Common myeloid progenitor, CD34-positive (primary cell): ENCODE measurements at regions not wholly inside any gene's neighbourhood (a gene's known extent, or its start where the extent isn't known, plus 50 kb on each side); places are given as distances from the start of the nearest gene placed in this dataset.

Experiments used
- CTCF ChIA-PET: fragments of 350-600 bp; sonication (Branson Sonifier 250); formaldehyde crosslinking; loops from one replicate; lab custom pipeline; 2021; ENCODE audit warnings: antibody characterized with exemption; lab: Charles Lee
- POLR2A ChIA-PET: fragments of 350-600 bp; sonication (Branson Sonifier 250); formaldehyde crosslinking; loops from one replicate; lab custom pipeline; 2021; ENCODE audit warnings: antibody characterized with exemption; lab: Charles Lee
- DNase-seq, 3 donors: peaks; one replicate each; pipeline versions ENCODE4 v3.0.0 to v3.0.0-alpha.2; 2013
- H3K27ac ChIP-seq, 2 experiments: 1 replicate in 1 of 2; 2 replicates in 1 of 2; pipeline ENCODE4 v1.7.0; 2013; ENCODE audit warnings: inconsistent platforms in 2 of 2, low read length in 2 of 2, mild to moderate bottlenecking in 2 of 2, low read depth in 1 of 2, moderate library complexity in 1 of 2; ENCODE audit not compliant: severe bottlenecking in 2 of 2, insufficient read depth in 1 of 2, poor library complexity in 1 of 2
- H3K27me3 ChIP-seq, 5 experiments: replicated peaks in 2 of 5; 1 replicate in 3 of 5; 2 replicates in 2 of 5; pipeline versions ENCODE4 v1.6.1 to v1.7.0; 2013; ENCODE audit warnings: low read length in 4 of 5, mild to moderate bottlenecking in 2 of 5, moderate library complexity in 2 of 5, inconsistent platforms in 1 of 5; ENCODE audit not compliant: insufficient read depth in 5 of 5, control insufficient read depth in 4 of 5
- H3K36me3 ChIP-seq, 4 experiments: 1 replicate in 2 of 4; 2 replicates in 2 of 4; pipeline versions ENCODE4 v1.6.1 to v1.7.0; 2013; ENCODE audit warnings: low read length in 3 of 4, control low read depth in 1 of 4, mild to moderate bottlenecking in 1 of 4; ENCODE audit not compliant: control insufficient read depth in 4 of 4, insufficient read depth in 4 of 4
- H3K4me1 ChIP-seq, 4 experiments: 1 replicate in 3 of 4; 2 replicates in 1 of 4; pipeline versions ENCODE4 v1.6.1 to v1.7.1; 2013; ENCODE audit warnings: low read length in 3 of 4, mild to moderate bottlenecking in 3 of 4, control low read depth in 1 of 4, inconsistent platforms in 1 of 4, moderate library complexity in 1 of 4; ENCODE audit not compliant: control insufficient read depth in 4 of 4, insufficient read depth in 4 of 4; ENCODE audit errors: control extremely low read depth in 1 of 4
- H3K4me3 ChIP-seq, 7 experiments: 1 replicate in 4 of 7; 2 replicates in 3 of 7; pipeline versions ENCODE4 v1.5.1 to v1.7.0; 2013; ENCODE audit warnings: mild to moderate bottlenecking in 7 of 7, low read length in 6 of 7, moderate library complexity in 6 of 7, inconsistent platforms in 2 of 7, low read depth in 2 of 7, control low read depth in 1 of 7; ENCODE audit not compliant: insufficient read depth in 4 of 7, control insufficient read depth in 1 of 7; ENCODE audit errors: extremely low read depth in 1 of 7
- H3K9me3 ChIP-seq, 5 experiments: 1 replicate in 4 of 5; 2 replicates in 1 of 5; pipeline versions ENCODE4 v1.6.1 to v1.7.1; 2013; ENCODE audit warnings: low read length in 4 of 5, mild to moderate bottlenecking in 2 of 5, inconsistent platforms in 1 of 5, low read depth in 1 of 5, moderate library complexity in 1 of 5; ENCODE audit not compliant: control insufficient read depth in 4 of 5, insufficient read depth in 2 of 5; ENCODE audit errors: control extremely low read depth in 1 of 5
- WGBS: methylation state at CpG from one replicate; pipeline ENCODE4 v1.1.5; 2013; ENCODE audit not compliant: insufficient coverage; 5-methylcytosine and 5-hydroxymethylcytosine counted together

DNA sequence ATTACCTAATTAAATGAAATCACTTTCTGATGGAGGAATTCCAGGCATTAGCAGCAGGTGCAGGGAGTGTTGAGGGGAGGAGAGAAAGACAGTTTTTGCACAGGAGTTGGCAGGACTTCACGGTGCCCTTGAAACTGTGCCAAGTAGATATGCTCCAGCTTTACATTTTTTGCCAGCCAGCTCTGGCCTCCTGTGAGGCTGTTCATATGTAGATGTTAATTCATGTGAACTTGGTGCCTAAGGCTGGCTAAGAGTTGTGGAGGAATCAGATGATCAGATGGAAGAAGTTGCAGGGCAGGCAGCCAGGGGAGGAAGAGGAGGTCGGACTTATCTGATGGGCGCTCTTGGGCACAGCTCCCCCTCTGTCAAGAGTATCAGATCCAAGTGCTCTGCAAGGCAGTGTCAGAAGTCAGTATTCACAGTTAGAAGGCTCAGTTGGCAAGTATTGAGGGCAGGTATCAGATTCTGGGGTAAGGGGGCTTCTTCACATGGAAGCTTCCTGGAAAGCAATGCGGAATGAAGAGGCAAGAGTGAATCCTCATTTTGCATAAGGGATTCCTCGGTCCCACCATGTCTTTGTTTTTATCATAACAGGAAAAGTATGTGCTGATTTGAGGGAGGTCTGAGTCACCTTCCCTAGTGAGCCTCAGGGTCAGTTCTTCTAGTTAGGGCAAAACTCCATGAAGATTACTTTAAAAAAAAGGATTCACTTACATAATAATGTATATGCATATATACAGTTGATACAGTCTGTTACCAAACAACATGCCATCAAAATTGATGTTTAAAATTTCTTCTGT, 172.6 kb upstream of the UMPS start:
- ChIA-PET POLR2A (no interaction called here), CTCF (interaction anchor here (0.8 to 5.1 kb wide), 8 partner anchors 8 to 206 kb away, joined by 3 to 60 read pairs (median 8); no protein-coding TSS in a partner anchor)
- H3K4me3 ChIP-seq: no peak overlapping the region
- no peaks in the 10 kb centered on the region for H3K36me3 ChIP-seq
- 7% methylated on average over 3 of the region's 5 CpGs for WGBS
- peaks cover 0 to 24% (median 10%) of the 10 kb centered on the region in 5 experiments for H3K27me3 ChIP-seq
- H3K27ac ChIP-seq: no peak overlapping the region
- H3K4me1 ChIP-seq: peaks cover 0 to 5% (median 2%) of the 10 kb centered on the region in 4 experiments
- no peaks in the 10 kb centered on the region for H3K9me3 ChIP-seq
- DNase-seq: peak in 2 of 3 donors; percentile 12 to 33

DNA sequence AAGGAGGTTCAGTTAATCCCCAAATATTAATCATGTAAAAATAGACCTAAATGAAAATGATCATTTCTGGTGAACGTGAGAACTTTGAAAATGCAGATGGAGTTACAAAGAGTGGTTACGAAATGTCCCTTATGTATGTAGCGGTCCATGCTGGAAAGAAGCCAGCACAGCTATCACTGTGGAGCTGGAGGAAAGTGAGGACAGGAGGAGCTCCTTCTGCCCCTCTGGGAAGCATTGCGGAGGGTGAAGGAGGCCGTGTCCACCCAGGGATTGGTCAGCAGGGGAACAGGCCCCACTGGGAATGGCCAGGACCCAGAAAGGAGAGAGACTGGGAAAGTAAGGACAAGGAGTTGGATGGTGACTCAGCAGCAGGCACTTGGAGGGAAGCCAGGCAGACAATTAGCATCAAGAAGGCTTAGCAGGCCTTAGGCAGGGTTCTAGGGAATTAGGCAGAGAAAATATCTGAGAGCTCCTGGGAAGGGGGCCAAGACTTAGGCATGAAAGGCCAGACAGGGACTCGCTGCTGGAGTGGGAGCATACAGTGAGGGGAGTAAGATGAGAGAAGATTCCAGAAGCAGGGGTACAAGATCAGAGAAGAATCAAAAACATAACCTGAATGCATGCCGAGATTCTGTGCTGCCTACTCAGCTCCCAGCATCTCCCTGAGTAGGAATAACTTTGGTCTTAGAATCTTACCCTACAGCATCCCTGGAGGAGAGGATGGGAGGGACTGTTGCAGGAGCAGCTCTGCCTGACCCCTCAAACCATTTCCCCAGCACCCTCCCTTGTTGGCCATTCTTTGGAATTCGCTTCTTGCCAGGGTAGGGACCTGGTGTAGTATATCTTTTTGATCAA, 171.0 kb upstream of the UMPS start:
- Histone ChIP-seq H3K4me3 (no peak overlapping the region), H3K4me1 (peaks cover 0 to 5% (median 2%) of the 10 kb centered on the region in 4 experiments), H3K27me3 (peaks cover 0 to 11% (median 4%) of the 10 kb centered on the region in 5 experiments), H3K36me3 (no peaks in the 10 kb centered on the region), H3K27ac (no peak overlapping the region), H3K9me3 (no peaks in the 10 kb centered on the region)
- CTCF ChIA-PET: interaction anchor here (0.9 to 10.0 kb wide), 19 partner anchors 9 to 217 kb away, joined by 3 to 194 read pairs (median 4); no protein-coding TSS in a partner anchor
- peak in 1 of 3 donors; percentile 17 for DNase-seq
- WGBS: 76% methylated on average over 7 of the region's 8 CpGs
- POLR2A ChIA-PET: no interaction called here

DNA sequence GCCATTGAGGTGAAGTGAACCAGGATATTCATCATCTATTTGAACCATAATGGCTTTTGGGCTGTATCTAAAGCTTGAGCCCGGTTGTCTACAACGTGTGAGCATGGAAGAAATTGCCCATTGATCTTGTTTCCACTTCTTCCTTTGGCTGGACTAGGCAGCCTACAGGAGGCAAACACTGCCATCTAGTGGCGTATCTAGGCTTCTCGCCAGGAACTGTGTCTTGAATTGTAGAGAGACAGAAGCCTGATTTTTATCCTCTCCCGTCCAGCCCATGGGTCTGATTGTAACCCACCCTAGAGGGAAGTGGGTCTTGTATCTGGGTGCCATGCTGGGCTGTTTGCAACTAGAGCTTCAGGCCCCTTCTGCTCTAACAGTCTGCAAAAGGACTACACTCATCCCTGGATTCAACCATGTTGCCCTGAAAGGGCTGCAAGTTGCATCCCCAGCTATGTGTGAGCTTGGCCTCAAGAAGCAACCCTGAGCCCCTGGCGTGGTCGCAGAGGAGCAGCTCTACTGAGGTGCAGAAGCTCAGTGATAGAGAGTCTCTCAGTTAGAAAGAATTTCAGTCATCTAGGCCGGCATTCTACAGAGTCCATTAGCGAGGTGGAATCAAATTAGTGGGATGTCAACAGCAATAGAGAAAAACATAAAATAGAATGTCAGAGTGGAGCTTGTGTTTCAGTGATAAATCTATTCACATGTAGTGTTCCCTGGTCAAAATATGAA, 170.2 kb upstream of the UMPS start:
- WGBS: 28% methylated on average over 8 of the region's 9 CpGs
- no peak overlapping the region for H3K27ac ChIP-seq
- peaks cover 0 to 5% (median 2%) of the 10 kb centered on the region in 4 experiments for H3K4me1 ChIP-seq
- no peaks in the 10 kb centered on the region for H3K36me3 ChIP-seq
- H3K9me3 ChIP-seq: no peaks in the 10 kb centered on the region
- DNase-seq: peak; percentile 65 to 83 (median 76)
- ChIA-PET POLR2A (no interaction called here), CTCF (interaction anchor here (0.7 to 10.0 kb wide), 28 partner anchors 8 to 267 kb away, joined by 3 to 194 read pairs (median 4); no protein-coding TSS in a partner anchor)
- peaks cover 0 to 8% (median 4%) of the 10 kb centered on the region in 5 experiments for H3K27me3 ChIP-seq
- H3K4me3 ChIP-seq: no peak overlapping the region

DNA sequence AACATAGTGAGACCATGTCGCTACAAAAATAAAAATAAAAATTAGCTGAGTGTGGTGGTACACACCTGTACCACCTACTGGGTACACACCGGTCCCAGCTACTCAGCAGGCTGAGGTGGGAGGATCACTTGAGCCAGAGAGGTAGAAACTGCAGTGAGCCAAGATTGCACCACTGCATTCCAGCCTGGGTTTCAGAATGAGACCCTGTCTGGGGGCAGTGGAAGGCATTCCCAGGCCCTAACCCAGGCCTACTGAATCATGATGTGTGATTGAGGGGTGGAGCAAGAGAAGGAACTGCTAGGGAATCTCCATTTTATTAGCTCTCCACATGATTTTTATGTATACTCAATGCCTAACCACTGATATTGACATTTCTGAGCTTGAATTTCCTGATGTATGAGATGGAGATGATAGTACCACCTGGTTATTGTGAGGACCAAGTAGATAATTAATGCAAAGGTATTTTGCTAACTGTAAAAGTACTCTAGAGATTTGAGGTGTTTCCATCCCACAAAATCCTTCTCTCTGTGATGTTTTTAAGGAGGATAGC, 169.5 kb upstream of the UMPS start:
- no peak for DNase-seq
- CTCF ChIA-PET: interaction anchor here (0.7 to 10.0 kb wide), 24 partner anchors 9 to 266 kb away, joined by 3 to 194 read pairs (median 4); no protein-coding TSS in a partner anchor

DNA sequence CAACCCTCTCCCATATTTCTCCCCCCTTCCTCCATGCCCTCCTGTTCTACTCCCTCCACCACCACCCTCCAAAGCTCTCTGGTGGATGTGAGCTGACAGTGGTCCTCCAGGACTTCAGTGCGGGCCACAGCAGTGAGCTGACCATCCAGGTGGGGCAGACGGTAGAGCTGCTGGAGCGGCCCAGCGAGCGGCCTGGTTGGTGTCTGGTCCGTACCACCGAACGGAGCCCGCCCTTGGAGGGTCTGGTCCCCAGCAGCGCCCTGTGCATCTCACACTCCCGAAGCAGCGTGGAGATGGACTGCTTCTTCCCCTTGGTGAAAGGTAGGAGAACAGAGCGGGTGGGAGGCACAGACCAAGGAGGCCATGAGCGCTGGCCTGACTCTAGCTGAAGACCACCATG, 167.5 kb upstream of the UMPS start:
- CTCF ChIA-PET: interaction anchor here (0.9 to 10.0 kb wide), 9 partner anchors 10 to 211 kb away, joined by 3 to 194 read pairs (median 3); no protein-coding TSS in a partner anchor
- Histone ChIP-seq H3K9me3 (no peaks in the 10 kb centered on the region), H3K27me3 (peaks cover 0 to 5% (median 4%) of the 10 kb centered on the region in 5 experiments), H3K4me1 (peaks cover 0 to 9% (median 6%) of the 10 kb centered on the region in 4 experiments), H3K36me3 (no peaks in the 10 kb centered on the region), H3K27ac (no peak overlapping the region), H3K4me3 (no peak overlapping the region)
- no peak for DNase-seq
- 97% methylated on average over 14 of the region's 14 CpGs for WGBS
- POLR2A ChIA-PET: interaction anchor here (1.0 kb wide), 1 partner anchor 289 kb away, joined by 3 read pairs; no protein-coding TSS in a partner anchor

More for the DNA sequence above, 169.5 kb upstream of the UMPS start:
- no peaks in the 10 kb centered on the region for H3K9me3 ChIP-seq
- POLR2A ChIA-PET: no interaction called here
- H3K4me1 ChIP-seq: peaks cover 0 to 5% (median 2%) of the 10 kb centered on the region in 4 experiments
- no peak overlapping the region for H3K27ac ChIP-seq
- no peak overlapping the region for H3K4me3 ChIP-seq
- no peaks in the 10 kb centered on the region for H3K36me3 ChIP-seq
- H3K27me3 ChIP-seq: peaks cover 0 to 6% (median 4%) of the 10 kb centered on the region in 5 experiments
- 100% methylated on average over 1 of the region's 2 CpGs for WGBS

DNA sequence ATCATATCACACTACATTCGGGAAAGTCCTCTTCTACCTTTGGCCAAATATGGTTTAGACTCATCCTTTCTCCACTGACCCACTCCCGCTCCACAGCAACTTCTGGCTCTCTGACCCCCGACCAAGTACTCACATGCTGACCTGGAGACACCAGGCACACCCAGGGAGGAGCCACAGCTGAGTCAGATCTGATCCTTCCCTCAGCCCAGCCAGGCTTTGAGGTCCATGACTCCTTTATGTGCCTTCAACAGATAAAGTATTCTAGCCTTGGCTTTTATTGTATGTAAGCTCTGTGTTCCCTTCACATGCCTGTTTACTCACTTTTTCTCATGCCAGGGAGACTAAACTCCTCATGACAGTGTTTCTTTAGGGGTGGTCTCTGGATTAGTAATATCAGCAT, 166.9 kb upstream of the UMPS start:
- H3K36me3 ChIP-seq: no peaks in the 10 kb centered on the region
- no peak overlapping the region for H3K27ac ChIP-seq
- H3K4me1 ChIP-seq: peaks cover 0 to 9% (median 5%) of the 10 kb centered on the region in 4 experiments
- DNase-seq: no peak
- H3K27me3 ChIP-seq: peaks cover 0 to 4% (median 4%) of the 10 kb centered on the region in 5 experiments
- CTCF ChIA-PET: interaction anchor here (0.6 to 10.0 kb wide), 8 partner anchors 9 to 233 kb away, joined by 3 to 194 read pairs (median 3); no protein-coding TSS in a partner anchor
- WGBS: 92% methylated on average over 3 of the region's 3 CpGs
- H3K4me3 ChIP-seq: no peak overlapping the region
- POLR2A ChIA-PET: interaction anchor here (1.0 kb wide), 1 partner anchor 288 kb away, joined by 3 read pairs; no protein-coding TSS in a partner anchor
- H3K9me3 ChIP-seq: no peaks in the 10 kb centered on the region
